GM12873 (cell line): ENCODE measurements at regions not wholly inside any gene's neighbourhood (a gene's known extent, or its start where the extent isn't known, plus 50 kb on each side); places are given as distances from the start of the nearest gene placed in this dataset.

Source experiments
- TF ChIP-seq, protein P1 (sequence below): IDR thresholded peaks from 2 replicates; pipeline ENCODE4 v1.5.1; 2012; ENCODE audit warnings: low read depth, mild to moderate bottlenecking, moderate library complexity, low read length, control low read depth; ENCODE audit not compliant: insufficient read depth; ENCODE audit errors: missing control alignments

DNA sequence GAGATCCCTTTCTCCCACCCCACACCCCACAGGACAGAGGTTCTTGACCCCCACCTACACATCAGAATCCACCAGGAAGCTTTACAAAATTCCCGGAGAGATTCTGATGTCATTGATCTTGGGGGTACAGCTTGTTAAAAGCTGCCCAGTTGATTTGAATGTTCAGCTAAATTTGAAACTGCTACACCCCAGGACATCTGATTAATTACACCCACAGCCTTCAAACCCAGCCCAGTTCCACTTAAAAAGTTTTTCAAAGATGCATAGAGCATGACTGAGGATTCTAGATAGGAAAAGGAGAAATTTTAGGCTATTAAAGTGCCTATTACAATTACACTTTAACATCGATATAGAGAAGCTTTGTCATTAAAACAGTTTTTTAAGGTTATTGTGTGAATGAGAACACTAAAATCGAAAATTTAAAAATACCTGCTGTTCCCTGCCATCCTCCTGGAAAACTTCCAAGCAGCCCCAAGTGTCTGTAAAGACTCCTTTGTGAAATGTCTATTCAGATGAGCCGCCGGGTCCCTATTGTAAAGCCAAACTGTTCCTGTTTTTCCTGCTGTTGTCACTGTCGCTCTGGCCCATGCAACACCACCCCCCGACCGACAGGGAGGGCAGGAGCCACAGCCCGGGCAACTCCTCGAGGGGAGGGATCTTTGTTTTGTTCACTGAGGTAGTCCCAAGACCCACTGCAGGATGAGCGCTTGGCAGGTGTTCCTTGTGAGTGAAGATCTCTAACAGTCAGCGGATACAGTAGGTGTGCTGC, 132.5 kb upstream of the PHACTR3 start:
- TF ChIP-seq, protein P1, sequence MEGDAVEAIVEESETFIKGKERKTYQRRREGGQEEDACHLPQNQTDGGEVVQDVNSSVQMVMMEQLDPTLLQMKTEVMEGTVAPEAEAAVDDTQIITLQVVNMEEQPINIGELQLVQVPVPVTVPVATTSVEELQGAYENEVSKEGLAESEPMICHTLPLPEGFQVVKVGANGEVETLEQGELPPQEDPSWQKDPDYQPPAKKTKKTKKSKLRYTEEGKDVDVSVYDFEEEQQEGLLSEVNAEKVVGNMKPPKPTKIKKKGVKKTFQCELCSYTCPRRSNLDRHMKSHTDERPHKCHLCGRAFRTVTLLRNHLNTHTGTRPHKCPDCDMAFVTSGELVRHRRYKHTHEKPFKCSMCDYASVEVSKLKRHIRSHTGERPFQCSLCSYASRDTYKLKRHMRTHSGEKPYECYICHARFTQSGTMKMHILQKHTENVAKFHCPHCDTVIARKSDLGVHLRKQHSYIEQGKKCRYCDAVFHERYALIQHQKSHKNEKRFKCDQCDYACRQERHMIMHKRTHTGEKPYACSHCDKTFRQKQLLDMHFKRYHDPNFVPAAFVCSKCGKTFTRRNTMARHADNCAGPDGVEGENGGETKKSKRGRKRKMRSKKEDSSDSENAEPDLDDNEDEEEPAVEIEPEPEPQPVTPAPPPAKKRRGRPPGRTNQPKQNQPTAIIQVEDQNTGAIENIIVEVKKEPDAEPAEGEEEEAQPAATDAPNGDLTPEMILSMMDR, result no peak

DNA sequence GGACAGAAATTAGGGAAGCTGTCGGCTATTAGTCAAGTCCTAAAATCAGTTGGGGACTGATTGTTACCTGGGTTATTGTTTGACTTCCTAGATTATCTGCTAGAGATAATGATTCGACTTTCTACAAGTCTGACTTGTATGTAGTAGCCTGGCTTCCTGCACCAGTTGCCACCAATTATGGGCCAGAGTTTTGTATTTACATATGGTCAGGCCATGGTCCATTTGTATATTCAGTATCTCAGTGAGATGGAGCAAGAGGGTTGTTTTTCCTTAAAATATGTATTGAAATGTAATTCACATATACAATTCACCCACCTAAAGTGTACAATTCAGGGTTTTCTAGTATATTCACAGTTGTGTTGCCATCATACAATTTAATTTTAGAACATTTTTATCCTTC, 130.6 kb upstream of the PHACTR3 start:
- TF ChIP-seq, protein P1, result no peak

DNA sequence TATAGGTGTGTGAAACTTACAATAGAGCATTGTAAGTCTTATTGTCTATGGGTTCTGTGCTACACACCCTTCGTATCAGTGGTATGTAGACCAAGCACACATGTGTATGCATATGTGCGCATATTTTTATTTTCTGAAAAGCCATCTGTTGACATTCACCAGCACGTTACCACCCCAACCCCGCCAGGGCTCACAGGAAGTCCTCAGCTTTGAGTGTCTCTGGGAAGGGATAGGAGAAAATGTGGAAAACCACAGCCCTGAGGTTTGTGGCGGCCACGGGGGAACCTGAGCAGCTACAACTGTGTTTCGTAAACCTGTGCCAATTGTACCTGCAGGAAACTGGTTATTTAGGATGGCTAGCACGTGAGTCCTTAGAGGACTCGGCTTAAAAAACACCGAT, 123.3 kb upstream of the PHACTR3 start:
- TF ChIP-seq, protein P1, result no peak

DNA sequence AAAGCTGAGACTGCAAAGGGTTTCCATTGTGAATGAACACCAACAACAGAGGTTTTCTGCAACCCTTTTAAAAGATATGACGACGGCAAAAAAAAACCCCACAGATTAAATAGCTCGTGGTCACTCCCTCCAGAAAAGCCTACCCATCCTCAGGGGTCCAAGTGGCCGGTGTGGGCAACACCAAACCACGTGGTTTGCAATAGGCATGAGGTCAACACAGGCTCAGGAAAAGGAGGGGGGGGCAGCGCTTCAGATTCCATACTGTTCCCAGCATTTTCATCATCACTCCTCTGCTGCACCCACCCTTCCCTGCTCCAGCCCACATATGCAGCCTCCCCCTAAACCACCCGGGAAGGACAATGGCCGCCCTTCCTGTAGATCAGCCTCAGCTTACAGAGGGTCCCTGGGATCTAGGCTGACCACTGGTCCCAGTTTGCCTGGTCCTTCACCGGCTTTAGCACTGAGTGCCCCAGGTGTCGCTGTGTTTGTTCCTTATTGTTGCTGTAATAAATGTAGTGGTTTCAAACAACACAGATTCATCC, 122.8 kb upstream of the PHACTR3 start:
- TF ChIP-seq, protein P1, result no peak

DNA sequence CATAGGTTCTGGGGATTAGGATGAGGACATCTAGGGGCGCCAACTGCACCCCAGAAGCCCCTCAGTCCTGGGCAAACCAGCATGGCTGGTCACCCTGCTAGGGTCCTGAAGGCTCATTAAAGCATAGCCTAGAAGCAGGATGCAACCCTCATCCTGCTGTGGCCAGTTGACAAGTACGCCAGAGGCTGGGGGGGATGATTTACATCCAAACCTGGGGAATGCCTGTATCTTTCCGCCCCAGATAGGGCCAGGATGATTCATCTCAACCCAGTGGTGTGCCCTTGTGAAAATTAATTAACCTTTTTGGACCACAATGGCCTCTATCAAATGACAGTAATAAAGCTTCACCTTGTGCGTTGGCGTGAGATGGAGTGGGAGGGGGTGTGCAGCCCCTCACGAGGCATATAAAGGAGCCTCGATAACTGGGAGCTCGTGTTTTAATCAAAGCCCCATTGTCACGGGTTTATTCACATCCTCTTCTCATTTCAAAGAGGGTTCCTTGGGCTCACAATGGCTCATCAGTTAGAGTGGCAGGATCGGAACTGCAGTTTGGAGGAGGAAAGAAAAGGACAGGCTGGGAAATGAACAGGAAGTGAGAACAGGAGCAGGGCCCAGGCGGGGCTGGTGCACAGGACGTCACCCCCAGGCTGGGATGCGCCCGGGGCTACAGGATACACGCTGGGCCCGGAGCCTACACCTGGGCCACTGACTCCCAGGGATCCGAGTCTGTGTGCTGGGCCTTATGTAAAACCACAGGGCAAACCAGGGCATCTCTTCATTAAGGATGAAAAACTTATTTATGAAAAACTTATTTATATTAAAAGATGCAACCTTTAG, 121.8 kb upstream of the PHACTR3 start:
- TF ChIP-seq, protein P1, result no peak

DNA sequence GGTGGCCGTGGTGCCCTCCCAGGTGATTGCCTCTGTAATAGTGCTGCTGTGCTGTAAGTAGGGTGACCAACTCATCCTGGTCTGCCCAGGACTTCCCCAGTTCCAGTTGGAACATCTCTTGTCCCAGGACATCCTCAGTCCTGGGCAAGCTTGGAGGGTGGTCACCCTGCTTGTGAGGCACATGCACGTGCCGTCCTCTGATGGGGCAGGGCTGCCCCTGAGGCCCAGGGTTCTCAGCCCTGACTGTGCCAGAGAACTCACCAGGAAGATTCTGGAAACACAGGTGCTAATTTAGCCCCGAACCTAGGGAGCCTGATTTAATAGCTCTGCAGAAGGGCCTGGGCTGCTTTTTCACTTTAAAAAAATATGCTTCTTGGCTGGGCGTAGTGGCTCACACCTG, 120.9 kb upstream of the PHACTR3 start:
- TF ChIP-seq, protein P1, result no peak

DNA sequence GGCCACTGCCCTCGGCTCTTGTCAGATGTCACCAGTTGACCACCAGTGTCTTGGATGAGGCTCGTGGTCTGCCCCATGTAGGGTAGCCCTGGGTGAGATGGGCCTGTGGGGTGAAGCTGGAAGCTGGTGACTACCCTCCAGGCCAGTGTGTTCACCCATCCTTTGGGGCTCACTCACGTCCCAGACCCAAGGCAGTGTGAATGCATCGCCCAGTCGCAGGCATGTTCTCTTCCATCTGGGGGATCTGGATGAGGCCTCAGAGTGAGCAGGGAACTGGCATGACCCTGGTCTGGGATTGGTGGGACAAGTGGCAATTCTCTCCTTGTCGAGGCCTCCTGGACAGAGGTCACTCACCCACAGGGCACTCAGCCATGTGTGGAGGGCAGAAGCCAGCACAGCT, 120.1 kb upstream of the PHACTR3 start:
- TF ChIP-seq, protein P1, result no peak
